ENCODE measurements at regions not wholly inside any gene's neighbourhood (a gene's known extent, or its start where the extent isn't known, plus 50 kb on each side); places are given as distances from the start of the nearest gene placed in this dataset.
"Not testable (repeated sequence)": the region's sequence is repeated elsewhere in the genome, so short reads cannot be mapped to it uniquely, and the experiment has no call there.

- DNase-seq, result not testable (repeated sequence)
Measured at GRCh38 chr2:87319705-87320104, 298.1 kb upstream of the PLGLB1 start.

- not testable (repeated sequence) for DNase-seq
Measured at GRCh38 chr2:87321201-87321600, 299.6 kb upstream of the PLGLB1 start.

DNA sequence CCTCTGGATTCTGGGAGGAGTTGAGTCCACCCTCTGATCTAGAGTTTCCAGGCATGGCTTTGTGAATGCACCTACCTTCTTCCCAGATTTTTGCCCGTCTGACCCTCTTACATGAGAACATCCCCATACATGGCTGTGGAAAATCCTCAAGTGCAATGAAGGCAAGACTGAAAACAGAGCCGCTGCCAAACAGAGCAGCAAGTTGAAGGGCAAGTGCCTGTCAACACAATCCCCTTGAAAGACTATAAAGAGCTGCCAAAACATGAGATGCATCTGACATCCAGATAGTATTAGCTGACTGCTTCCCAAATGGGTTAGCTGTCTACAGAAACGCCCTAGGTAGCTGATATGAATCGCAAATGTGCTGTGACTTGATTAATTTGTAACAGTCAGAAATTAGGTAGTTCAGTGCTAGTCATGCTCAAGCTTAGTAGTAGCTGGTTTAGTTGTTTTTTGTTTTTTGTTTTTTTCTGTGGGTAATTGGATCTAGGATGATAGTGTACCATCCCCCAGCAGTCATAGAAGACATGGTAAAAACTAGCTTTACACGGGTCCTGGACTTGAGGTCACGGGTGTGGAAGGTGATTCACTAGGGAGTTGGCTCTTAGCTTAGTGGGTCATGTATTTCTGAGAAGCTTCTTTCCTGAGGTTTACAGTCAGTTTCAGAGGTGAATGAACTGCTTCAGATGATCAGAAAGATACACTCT, 302.8 kb upstream of the PLGLB1 start:
- DNase-seq, result not testable (repeated sequence)

DNA sequence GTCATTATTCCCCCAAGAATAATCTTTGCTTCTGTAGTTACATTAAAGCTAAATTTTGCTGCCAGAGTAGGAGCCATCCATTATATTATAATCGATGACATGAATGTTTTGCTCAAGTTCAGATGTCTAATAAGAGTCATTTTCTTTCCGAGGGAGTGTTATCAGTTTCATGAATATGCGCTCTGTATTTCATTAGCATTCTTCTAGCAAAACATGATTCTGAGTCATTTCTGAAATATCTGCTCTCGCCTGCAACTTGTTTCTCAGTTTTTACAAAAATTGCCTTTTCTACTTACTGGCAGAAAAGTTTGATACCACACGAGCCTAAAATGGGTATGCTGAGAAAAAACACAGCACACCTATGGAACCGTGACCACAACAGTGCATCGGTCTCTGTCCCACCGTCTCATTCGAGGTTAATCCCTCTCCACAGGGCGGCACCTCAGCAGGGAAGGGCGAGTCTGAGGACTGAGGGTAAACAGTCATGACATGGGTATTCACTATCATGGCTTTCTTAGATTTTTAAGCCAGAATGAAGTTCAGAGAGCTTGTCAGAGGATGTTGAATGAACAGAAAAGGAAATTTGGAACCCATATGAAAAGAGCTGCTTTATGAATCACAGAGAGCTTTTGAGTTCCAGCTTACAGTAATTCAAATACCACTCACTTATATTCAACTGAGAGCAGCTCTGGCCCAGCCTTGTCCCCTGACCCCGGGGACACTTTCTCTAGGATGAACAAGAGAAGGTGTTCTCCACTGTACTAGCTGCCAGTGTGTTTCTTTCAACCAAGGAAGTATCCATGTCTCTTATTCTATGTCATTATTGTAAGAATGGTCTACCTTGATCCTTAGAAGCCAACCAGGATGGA, 303.6 kb upstream of the PLGLB1 start:
- not testable (repeated sequence) for DNase-seq

DNA sequence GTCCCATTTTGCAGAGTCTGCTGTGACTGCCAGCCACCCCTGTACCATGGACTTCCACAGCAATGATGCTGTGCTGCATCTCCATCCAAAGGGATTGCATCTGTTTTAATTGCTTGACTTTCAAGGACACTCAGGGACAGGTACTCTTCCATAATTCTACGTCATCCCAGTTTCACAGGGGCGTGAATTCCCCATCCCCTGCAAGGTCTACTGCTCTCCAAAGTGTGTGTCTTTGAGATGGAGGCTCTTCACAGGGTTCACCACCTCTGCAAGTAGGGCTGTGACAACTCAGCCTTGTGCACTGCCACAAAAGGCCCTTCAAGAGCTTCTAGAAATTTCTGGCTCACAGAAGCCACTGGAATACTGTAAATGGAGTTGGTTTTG, 304.3 kb upstream of the PLGLB1 start:
- not testable (repeated sequence) for DNase-seq

DNA sequence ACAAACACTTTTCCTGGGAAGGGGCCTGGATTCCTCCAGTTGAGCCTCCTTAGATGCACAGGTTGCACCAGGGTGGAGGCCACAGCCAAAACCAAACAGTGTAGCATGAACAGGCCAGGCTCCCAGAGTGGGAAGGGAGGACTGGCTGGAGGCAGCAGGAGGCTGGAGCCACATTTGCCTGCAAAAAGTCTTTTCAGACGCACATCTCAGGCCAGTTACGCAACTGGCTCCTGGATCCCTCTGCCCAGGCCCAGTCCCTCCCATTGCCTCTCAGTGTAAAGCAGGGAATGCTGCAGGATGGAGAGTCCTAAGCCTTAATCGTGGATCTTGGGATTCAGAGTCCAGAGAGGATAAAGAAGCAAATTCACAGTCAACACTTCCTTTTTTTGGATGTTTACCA, 305.1 kb upstream of the PLGLB1 start:
- DNase-seq, result not testable (repeated sequence)

DNA sequence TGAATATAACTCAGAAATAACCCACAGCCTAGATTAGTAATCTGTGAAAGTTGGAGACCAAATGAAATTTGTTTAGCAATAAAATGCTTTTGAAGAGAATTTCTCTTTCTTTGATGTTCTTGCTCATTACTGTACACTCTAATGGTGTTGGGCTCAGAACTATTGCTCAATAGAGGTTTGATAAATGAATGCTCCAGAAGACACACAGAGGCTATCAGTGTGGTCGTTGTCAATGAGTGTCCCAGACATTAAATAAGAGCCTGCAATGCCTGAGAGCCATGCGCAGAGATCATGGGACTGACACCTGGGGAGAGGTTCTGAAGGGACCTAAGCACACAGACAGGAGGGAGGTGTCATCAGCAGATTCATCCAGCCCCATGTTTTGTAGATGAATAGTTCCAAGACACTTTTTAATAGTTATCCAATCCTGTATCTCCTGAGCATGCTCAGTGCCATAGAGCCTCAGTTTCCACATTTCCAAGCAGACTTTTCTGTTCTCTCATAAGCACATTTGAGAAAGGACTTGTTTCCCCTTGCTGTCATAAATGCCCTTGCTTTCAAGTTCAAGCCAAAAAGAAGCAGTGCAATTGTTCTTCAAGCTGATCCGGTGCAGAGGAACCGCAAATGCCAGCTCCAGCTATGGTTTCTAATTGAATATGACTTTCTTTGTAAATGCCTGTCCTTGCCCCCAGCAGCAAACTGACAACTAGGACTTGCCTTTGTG, 306.2 kb upstream of the PLGLB1 start:
- not testable (repeated sequence) for DNase-seq

DNA sequence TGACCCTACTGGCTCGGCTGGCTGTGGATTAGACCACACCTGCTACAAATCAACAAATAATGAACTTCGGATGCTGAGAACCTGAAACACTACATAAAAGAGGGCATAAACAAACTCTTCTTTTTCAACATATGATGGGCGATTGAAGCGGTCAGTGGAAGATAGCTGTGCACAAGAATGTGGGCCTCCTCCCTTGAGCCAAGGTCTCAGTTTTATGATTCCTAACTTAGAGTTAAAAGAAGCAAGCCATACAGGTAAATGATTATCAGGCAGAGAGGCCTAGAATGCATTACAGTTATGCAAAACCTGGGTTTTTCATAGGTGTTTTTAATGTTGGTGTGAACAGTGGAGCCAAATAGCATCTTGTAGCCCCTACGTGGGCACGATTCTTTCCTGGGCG, 307.9 kb upstream of the PLGLB1 start:
- not testable (repeated sequence) for DNase-seq

DNA sequence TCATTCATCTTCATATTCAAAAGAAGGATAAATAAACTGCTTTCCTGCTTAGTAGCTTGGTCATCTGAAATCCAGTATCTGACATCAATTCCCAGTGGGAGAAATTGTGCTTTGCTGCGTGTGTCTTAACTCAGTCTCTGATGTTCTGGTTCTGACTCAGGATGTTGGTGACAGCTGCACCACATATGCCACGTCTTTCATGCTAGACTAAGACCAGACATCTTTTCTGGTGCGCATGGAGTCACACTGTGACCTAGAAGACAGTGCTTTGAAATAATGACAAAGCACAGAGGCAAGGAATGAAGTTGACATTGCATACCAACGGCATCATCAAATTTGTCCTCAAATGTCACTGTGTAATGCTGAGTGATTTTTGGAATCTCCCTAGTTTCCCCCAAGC, 308.8 kb upstream of the PLGLB1 start:
- DNase-seq, result not testable (repeated sequence)

DNA sequence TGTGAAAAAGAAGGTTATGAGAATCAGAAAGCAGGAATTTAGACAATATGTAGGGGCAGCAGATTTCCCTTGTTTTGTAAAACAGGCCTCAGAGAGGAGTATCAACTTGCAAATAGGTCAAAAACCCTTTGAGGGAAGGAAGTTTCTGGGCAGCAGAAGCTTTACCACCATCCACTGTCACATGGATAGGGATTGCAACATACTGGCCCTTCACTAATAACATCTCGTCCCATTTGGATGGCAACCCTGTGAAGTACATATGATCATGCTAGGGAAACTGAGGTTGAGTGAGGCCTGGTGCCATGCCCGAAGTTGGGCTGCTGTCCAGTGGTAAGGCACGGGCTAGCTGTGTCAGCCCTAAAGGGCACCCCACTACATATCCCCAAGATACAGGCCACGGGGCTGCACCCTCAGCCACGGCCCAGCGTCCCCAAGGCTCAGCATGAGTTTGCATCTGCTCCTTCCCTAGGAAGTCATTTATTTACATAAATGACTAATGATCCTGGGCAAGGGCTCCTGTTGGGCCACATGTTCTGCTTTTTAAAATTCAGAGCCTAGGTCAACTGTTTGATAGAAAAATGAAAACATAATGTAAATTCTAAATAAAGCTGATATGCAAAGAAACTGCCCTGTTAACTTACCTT, 310.4 kb upstream of the PLGLB1 start:
- peak; percentile 52 for DNase-seq

- DNase-seq, result not testable (repeated sequence)
Measured at GRCh38 chr2:87334888-87335287, 313.2 kb upstream of the PLGLB1 start.

GRCh38 chr2:87338998-87339397, 317.4 kb upstream of the PLGLB1 start:
- DNase-seq, result not testable (repeated sequence)

DNA sequence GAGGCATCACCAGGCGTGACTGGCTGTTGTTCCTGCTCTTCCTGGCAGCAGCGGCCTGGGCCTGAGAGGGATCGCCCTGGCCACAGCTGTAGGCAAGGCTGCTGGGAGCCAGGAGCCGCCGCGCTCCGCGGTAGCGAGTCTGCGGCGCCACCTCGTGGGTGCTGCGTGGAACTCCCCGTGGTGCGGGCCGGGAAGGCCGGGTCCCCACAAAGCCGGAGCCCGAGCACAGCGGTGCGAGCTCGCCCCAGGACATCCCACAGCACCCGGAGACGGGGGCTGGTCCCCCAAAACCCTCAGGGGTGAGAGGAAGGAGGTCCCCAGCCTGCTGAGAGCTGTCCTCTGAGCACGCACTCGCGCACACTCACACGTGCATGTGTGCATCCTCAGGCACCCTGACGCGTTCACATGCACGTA, 320.0 kb upstream of the PLGLB1 start:
- peak; percentile 53 for DNase-seq

DNA sequence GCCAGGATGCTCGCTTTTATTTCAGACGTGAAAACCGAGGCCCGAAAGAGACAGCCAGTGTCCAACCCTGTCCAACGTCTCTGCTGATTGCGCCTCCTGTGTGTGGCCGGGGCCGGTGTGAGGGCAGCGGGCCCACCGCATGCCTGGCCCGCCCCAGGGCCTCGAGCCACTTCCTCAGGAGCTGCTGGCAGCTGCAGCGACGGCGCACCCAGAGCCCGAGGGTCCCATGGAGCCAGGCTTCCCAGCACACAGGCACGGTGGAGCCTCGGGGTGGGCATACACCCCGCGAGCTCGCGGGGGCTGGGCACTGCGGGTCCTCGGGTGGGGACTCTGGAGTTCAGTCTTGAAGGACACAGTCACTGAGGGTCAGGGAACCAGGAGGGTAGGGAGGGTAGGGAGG, 320.5 kb upstream of the PLGLB1 start:
- not testable (repeated sequence) for DNase-seq

DNA sequence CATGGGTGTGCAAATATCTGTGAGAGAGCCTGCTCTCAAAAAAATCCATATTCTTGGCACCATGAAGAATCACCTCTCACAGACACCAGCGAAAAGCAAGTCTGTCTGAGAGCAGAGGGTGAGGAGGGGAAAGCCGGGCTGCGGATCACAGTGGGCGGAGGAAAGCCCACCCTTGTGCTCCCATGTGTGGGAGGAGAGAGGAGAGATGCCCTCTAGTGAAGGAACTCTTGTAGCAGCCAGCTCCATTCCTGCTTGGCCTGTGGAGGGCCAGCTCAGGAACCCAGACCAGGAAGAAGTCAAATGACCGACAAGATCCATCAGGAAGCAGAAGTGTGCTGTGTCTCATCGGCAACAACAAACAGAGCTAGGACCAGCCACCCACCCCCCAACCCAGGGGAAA, 321.7 kb upstream of the PLGLB1 start:
- DNase-seq, result not testable (repeated sequence)

DNA sequence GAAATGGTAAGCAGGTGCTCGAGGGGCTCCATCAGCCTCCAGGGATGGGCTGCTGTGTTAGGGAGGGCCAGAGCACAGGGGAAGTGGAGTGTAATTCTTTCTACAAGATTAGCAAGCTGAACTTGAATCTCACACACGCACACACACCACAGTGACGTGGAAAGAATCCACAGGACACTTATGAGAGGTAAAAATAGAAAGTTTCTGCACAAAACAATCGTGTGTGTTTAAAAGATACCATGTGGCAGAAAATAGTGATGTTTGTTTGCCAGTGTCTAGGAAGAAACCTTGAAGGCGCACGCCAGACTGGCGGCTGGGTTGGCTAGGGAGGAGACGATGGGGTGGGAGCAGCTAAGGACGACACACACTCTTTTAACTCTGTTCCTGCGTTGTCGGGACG, 323.6 kb upstream of the PLGLB1 start:
- DNase-seq, result not testable (repeated sequence)

DNA sequence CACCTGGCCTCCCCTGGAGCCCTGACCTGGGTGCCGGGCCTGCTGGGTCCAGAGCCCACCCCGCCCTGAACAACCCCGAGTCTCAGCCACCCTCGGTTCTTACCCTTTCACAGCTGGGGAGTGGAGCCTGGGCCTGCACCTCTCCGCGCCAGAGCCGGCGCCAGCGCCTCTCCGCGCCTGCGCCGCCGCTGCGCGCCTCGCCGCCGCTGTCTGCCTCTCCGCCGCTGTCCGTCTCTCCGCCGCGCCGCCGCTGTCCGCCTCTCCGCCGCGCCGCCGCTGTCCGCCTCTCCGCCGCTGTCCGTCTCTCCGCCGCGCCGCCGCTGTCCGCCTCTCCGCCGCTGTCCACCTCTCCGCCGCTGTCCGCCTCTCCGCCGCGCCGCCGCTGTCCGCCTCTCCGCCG, 326.9 kb upstream of the PLGLB1 start:
- not testable (repeated sequence) for DNase-seq

DNA sequence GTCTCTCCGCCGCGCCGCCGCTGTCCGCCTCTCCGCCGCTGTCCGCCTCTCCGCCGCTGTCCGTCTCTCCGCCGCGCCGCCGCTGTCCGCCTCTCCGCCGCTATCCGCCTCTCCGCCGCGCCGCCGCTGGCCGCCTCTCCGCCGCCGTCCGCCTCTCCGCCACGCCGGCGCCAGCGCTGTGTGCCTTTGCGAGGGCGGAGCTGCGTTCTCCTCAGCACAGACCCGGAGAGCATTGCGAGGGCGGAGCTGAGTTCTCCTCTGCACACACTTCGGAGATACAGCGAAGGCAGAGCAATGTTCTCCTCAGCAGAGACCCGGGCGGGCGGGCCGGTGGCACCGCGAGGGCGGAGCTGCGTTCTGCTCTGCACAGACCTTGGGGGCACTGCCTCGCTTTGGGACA, 327.4 kb upstream of the PLGLB1 start:
- DNase-seq, result not testable (repeated sequence)

DNA sequence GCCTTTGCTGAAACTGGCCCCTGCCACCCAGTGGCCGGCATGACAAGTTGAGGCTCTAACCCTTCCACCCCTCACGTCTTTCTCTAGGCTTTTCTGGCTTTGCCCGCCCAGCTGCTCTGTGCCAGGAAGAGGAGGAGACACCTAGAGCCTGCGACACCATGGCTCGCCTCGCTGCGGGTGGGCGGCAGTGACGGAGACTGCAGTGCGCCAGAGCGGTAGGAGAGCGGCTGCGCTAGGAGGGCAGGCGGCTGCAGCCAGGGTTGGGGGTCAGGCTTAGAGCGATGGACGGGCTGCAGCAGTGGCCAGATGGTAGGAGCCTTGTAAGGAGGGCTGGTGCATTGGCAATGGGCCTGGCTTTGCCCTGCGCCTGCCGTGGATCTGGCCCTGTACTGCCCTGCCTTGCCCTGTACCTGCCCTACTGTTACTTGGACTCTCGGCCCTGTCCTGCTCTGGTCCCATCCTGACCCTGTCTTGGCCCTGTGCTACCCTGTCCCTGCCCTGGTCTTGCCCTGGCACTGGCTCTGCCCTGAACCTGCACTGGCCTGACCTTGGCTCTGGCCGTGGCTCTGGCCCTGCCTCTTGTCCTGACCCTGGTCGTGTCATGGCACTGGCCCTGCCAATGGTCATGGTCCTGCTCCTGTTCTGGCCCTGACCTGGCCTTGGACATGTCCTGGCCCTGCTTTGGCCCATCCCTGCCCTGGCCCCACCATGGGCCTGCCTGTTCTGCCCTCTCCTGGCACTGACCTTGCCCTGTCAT, 330.7 kb upstream of the PLGLB1 start:
- not testable (repeated sequence) for DNase-seq

- not testable (repeated sequence) for DNase-seq
Measured at GRCh38 chr2:87353408-87353807, 331.8 kb upstream of the PLGLB1 start.

GRCh38 chr2:87354102-87354501, 332.5 kb upstream of the PLGLB1 start:
- not testable (repeated sequence) for DNase-seq

DNA sequence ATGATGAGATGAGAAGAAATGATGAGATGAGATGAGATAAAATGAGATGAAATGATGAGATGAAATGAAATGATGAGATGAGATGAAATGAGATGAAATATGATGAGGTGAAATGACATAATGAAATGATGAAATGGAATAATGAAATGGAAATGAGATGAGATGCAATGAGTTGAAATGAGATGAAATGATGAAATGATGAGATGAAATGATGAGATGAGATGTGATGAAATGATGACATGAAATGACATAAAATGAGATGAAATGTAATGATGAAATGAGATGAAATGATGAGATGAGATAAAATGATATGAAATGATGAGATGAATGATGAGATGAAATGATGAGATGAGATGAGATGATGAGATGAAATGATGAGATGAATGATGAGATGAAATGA, 338.6 kb upstream of the PLGLB1 start:
- not testable (repeated sequence) for DNase-seq
